Mesendoderm (in vitro differentiated cells): ENCODE measurements at regions not wholly inside any gene's neighbourhood (a gene's known extent, or its start where the extent isn't known, plus 50 kb on each side); places are given as distances from the start of the nearest gene placed in this dataset.

Experiments
- DNase-seq: peaks from one replicate; pipeline ENCODE4 v3.0.0; 2013
- H2AK5ac ChIP-seq: 2 replicates; pipeline ENCODE4 v1.6.1; 2013; ENCODE audit warnings: low read length, inconsistent platforms
- H2BK120ac ChIP-seq: 2 replicates; pipeline ENCODE4 v1.6.1; 2013; ENCODE audit warnings: low read depth, mild to moderate bottlenecking, low read length, moderate library complexity, mixed read lengths
- H2BK15ac ChIP-seq: replicated peaks from 2 replicates; pipeline ENCODE4 v1.6.1; 2013; ENCODE audit warnings: low read depth, mild to moderate bottlenecking, moderate library complexity
- H2BK5ac ChIP-seq: 2 replicates; pipeline ENCODE4 v1.6.1; 2013; ENCODE audit warnings: low read length, inconsistent platforms
- H3K18ac ChIP-seq: 2 replicates; pipeline ENCODE4 v1.6.1; 2013; ENCODE audit warnings: mild to moderate bottlenecking, low read length, mixed read lengths
- H3K23ac ChIP-seq: one replicate; pipeline ENCODE4 v1.6.1; 2013; ENCODE audit warnings: low read length
- H3K27ac ChIP-seq: 2 replicates; pipeline ENCODE4 v1.5.1; 2013; ENCODE audit warnings: low read depth, mild to moderate bottlenecking, inconsistent platforms, low read length, moderate library complexity
- H3K27me3 ChIP-seq: 2 replicates; pipeline ENCODE4 v1.6.1; 2013; ENCODE audit warnings: low read length, control low read depth, mild to moderate bottlenecking, inconsistent platforms; ENCODE audit not compliant: insufficient read depth, poor library complexity
- H3K36me3 ChIP-seq: 2 replicates; pipeline ENCODE4 v1.6.1; 2013; ENCODE audit warnings: low read length, inconsistent platforms; ENCODE audit not compliant: control insufficient read depth, insufficient read depth
- H3K4ac ChIP-seq: one replicate; pipeline ENCODE4 v1.6.1; 2013; ENCODE audit warnings: low read depth, mild to moderate bottlenecking, low read length, moderate library complexity
- H3K4me1 ChIP-seq: 2 replicates; pipeline ENCODE4 v1.6.1; 2013; ENCODE audit warnings: low read depth, low read length, inconsistent platforms; ENCODE audit not compliant: control insufficient read depth
- H3K4me2 ChIP-seq: 2 replicates; pipeline ENCODE4 v1.6.1; 2013; ENCODE audit warnings: low read length
- H3K4me3 ChIP-seq: 2 replicates; pipeline ENCODE4 v1.5.1; 2013; ENCODE audit warnings: mild to moderate bottlenecking, low read length
- H3K56ac ChIP-seq: one replicate; pipeline ENCODE4 v1.6.1; 2013; ENCODE audit warnings: low read length
- H3K79me1 ChIP-seq: 2 replicates; pipeline ENCODE4 v1.6.1; 2013; ENCODE audit warnings: low read length, inconsistent platforms
- H3K79me2 ChIP-seq: 2 replicates; pipeline ENCODE4 v1.6.1; 2013; ENCODE audit warnings: mild to moderate bottlenecking, low read length; ENCODE audit not compliant: control insufficient read depth, insufficient read depth
- H3K9ac ChIP-seq: 2 replicates; pipeline ENCODE4 v1.6.1; 2013; ENCODE audit warnings: low read length, inconsistent platforms
- H4K5ac ChIP-seq: one replicate; pipeline ENCODE4 v1.6.1; 2013; ENCODE audit warnings: low read length
- H4K8ac ChIP-seq: one replicate; pipeline ENCODE4 v1.6.1; 2013; ENCODE audit warnings: low read depth, mild to moderate bottlenecking, control low read depth, low read length, moderate library complexity
- WGBS: extraction: QIAGEN DNeasy Blood & Tissue Kit; methylation state at CpG from one replicate; pipeline ENCODE4 v1.1.7; 2013; ENCODE audit warnings: low lambda C conversion rate, missing lambda C conversion rate; ENCODE audit not compliant: insufficient coverage; ENCODE audit errors: extremely low coverage; 5-methylcytosine and 5-hydroxymethylcytosine counted together

GRCh38 chr4:116438981-116439729, 646.2 kb downstream of the TRAM1L1 start:
- Histone ChIP-seq H3K4me3 (no peak overlapping the region), H2BK15ac (no peak overlapping the region), H3K18ac (no peak overlapping the region), H3K27ac (no peak overlapping the region), H3K4me2 (no peak overlapping the region), H3K36me3 (no peaks in the 10 kb centered on the region), H3K4ac (no peak overlapping the region), H2AK5ac (no peak overlapping the region), H4K5ac (no peak overlapping the region), H4K8ac (no peak overlapping the region), H3K4me1 (no peaks in the 10 kb centered on the region), H3K27me3 (no peaks in the 10 kb centered on the region), H2BK120ac (no peak overlapping the region), H3K79me2 (no peaks in the 10 kb centered on the region), H3K56ac (no peak overlapping the region), H3K79me1 (no peaks in the 10 kb centered on the region), H3K23ac (no peak overlapping the region), H3K9ac (no peak overlapping the region), H2BK5ac (no peak overlapping the region)
- WGBS: no CpG with 5 or more reads among the region's 1 CpG
- DNase-seq: no peak

- Histone ChIP-seq H3K27ac (no peak overlapping the region), H2BK15ac (no peak overlapping the region), H4K8ac (no peak overlapping the region), H2BK120ac (no peak overlapping the region), H3K79me2 (no peaks in the 10 kb centered on the region), H3K36me3 (no peaks in the 10 kb centered on the region), H3K4me1 (no peaks in the 10 kb centered on the region), H3K79me1 (no peaks in the 10 kb centered on the region), H4K5ac (no peak overlapping the region), H3K4me2 (no peak overlapping the region), H3K56ac (no peak overlapping the region), H3K18ac (no peak overlapping the region), H3K4me3 (no peak overlapping the region), H3K27me3 (no peaks in the 10 kb centered on the region), H3K9ac (no peak overlapping the region), H3K4ac (no peak overlapping the region), H3K23ac (no peak overlapping the region), H2AK5ac (no peak overlapping the region), H2BK5ac (no peak overlapping the region)
- WGBS: no CpG with 5 or more reads among the region's 2 CpGs
- DNase-seq: no peak
These were observed 647.0 kb downstream of the TRAM1L1 start for GRCh38 chr4:116438417-116438816.

GRCh38 chr4:116427666-116428065, 657.7 kb downstream of the TRAM1L1 start:
- no peak overlapping the region for H3K27ac ChIP-seq
- no peaks in the 10 kb centered on the region for H3K79me1 ChIP-seq
- no peaks in the 10 kb centered on the region for H3K27me3 ChIP-seq
- H3K4me1 ChIP-seq: no peaks in the 10 kb centered on the region
- H3K23ac ChIP-seq: no peak overlapping the region
- no peak overlapping the region for H4K8ac ChIP-seq
- WGBS: no CpG with 5 or more reads among the region's 1 CpG
- H2AK5ac ChIP-seq: no peak overlapping the region
- no peak overlapping the region for H3K18ac ChIP-seq
- H3K4me3 ChIP-seq: no peak overlapping the region
- H2BK120ac ChIP-seq: no peak overlapping the region
- no peaks in the 10 kb centered on the region for H3K79me2 ChIP-seq
- peak; percentile 2 for DNase-seq
- H2BK15ac ChIP-seq: no peak overlapping the region
- no peak overlapping the region for H3K4me2 ChIP-seq
- H3K9ac ChIP-seq: no peak overlapping the region
- H3K56ac ChIP-seq: no peak overlapping the region
- no peak overlapping the region for H3K4ac ChIP-seq
- H3K36me3 ChIP-seq: no peaks in the 10 kb centered on the region
- no peak overlapping the region for H2BK5ac ChIP-seq
- no peak overlapping the region for H4K5ac ChIP-seq

GRCh38 chr4:116413222-116413621, 672.2 kb downstream of the TRAM1L1 start:
- H2BK120ac ChIP-seq: no peak overlapping the region
- no peak overlapping the region for H3K27ac ChIP-seq
- H4K8ac ChIP-seq: no peak overlapping the region
- H3K4me2 ChIP-seq: no peak overlapping the region
- H3K18ac ChIP-seq: no peak overlapping the region
- no peaks in the 10 kb centered on the region for H3K79me2 ChIP-seq
- H3K27me3 ChIP-seq: no peaks in the 10 kb centered on the region
- no peak overlapping the region for H2AK5ac ChIP-seq
- no peak overlapping the region for H3K4me3 ChIP-seq
- H3K79me1 ChIP-seq: no peaks in the 10 kb centered on the region
- no CpG with 5 or more reads among the region's 2 CpGs for WGBS
- no peak overlapping the region for H3K4ac ChIP-seq
- no peaks in the 10 kb centered on the region for H3K36me3 ChIP-seq
- no peak overlapping the region for H3K9ac ChIP-seq
- H2BK5ac ChIP-seq: no peak overlapping the region
- no peaks in the 10 kb centered on the region for H3K4me1 ChIP-seq
- no peak for DNase-seq
- no peak overlapping the region for H3K23ac ChIP-seq
- H3K56ac ChIP-seq: no peak overlapping the region
- no peak overlapping the region for H2BK15ac ChIP-seq
- H4K5ac ChIP-seq: no peak overlapping the region

GRCh38 chr4:116401293-116401692, 684.1 kb downstream of the TRAM1L1 start:
- Histone ChIP-seq H3K56ac (no peak overlapping the region), H4K8ac (no peak overlapping the region), H2BK5ac (no peak overlapping the region), H3K4me2 (no peak overlapping the region), H3K4ac (no peak overlapping the region), H3K18ac (no peak overlapping the region), H3K23ac (no peak overlapping the region), H3K4me3 (no peak overlapping the region), H3K27me3 (no peaks in the 10 kb centered on the region), H3K9ac (no peak overlapping the region), H2BK120ac (no peak overlapping the region), H3K36me3 (no peaks in the 10 kb centered on the region), H3K79me2 (no peaks in the 10 kb centered on the region), H3K79me1 (no peaks in the 10 kb centered on the region), H3K27ac (no peak overlapping the region), H2BK15ac (no peak overlapping the region), H4K5ac (no peak overlapping the region), H3K4me1 (no peaks in the 10 kb centered on the region), H2AK5ac (no peak overlapping the region)
- WGBS: no CpG with 5 or more reads among the region's 4 CpGs
- DNase-seq: no peak

GRCh38 chr4:116400480-116400879, 684.9 kb downstream of the TRAM1L1 start:
- H3K79me1 ChIP-seq: no peaks in the 10 kb centered on the region
- no peak for DNase-seq
- H4K5ac ChIP-seq: no peak overlapping the region
- no peak overlapping the region for H2BK120ac ChIP-seq
- WGBS: no CpG with 5 or more reads among the region's 1 CpG
- H3K4me2 ChIP-seq: no peak overlapping the region
- no peak overlapping the region for H3K9ac ChIP-seq
- no peaks in the 10 kb centered on the region for H3K36me3 ChIP-seq
- no peak overlapping the region for H3K18ac ChIP-seq
- H2AK5ac ChIP-seq: no peak overlapping the region
- H3K4ac ChIP-seq: no peak overlapping the region
- H2BK15ac ChIP-seq: no peak overlapping the region
- no peaks in the 10 kb centered on the region for H3K27me3 ChIP-seq
- H3K4me1 ChIP-seq: no peaks in the 10 kb centered on the region
- H3K56ac ChIP-seq: no peak overlapping the region
- no peak overlapping the region for H3K27ac ChIP-seq
- H3K23ac ChIP-seq: no peak overlapping the region
- no peak overlapping the region for H2BK5ac ChIP-seq
- H3K79me2 ChIP-seq: no peaks in the 10 kb centered on the region
- no peak overlapping the region for H4K8ac ChIP-seq
- H3K4me3 ChIP-seq: no peak overlapping the region
